ENCODE measurements at regions not wholly inside any gene's neighbourhood (a gene's known extent, or its start where the extent isn't known, plus 50 kb on each side); places are given as distances from the start of the nearest gene placed in this dataset.

DNA sequence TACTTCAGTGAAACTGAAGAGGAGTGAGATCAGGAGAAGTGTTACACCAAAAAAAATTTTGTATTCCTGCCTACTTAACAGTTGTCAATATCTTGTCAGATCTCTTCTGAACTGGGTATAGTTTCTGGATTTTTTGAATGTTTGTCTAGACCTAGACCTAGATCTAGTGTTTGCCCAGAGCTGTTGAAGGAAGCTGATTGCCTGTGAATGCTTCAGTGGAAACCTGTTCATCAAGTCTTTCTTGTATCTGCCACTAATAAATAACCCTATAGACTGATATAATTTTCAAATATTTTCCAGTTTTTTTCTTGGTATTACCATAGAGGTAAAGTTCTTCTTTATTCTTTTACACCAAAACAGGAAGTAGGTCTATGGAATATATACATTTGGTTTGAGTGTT lies 781.5 kb upstream of the FBXO33 start:
- intact Hi-C loops (cut with DNase I) = no loop called here
- no peak for DNase-seq
- Histone ChIP-seq H3K4me1 (no peaks in the 10 kb centered on the region), H3K36me3 (no peaks in the 10 kb centered on the region), H3K9me3 (no peaks in the 10 kb centered on the region), H3K27ac (no peak overlapping the region), H3K27me3 (no peaks in the 10 kb centered on the region), H3K4me3 (replicated peaks in 1 of 3) (no peak overlapping the region)
- TF ChIP-seq POLR2A (IDR thresholded peaks at IDR 0.05) (no peak), CTCF (IDR thresholded peaks at IDR 0.05) (no peak)

- Histone ChIP-seq H3K27me3 (no peaks in the 10 kb centered on the region), H3K4me3 (replicated peaks in 1 of 3) (no peak overlapping the region), H3K9me3 (no peaks in the 10 kb centered on the region), H3K27ac (no peak overlapping the region), H3K36me3 (no peaks in the 10 kb centered on the region), H3K4me1 (no peaks in the 10 kb centered on the region)
- no peak for DNase-seq
- intact Hi-C loops (cut with DNase I) = no loop called here
- 78 to 88% methylated on average over 8 to 10 of the region's 11 CpGs for WGBS, 2 donors
- TF ChIP-seq POLR2A (IDR thresholded peaks at IDR 0.05) (no peak), CTCF (IDR thresholded peaks at IDR 0.05) (no peak)
Measured at GRCh38 chr14:40204441-40205175, 772.4 kb upstream of the FBXO33 start.

- DNase-seq = no peak
- no peaks in the 10 kb centered on the region for H3K4me1 ChIP-seq
- no peaks in the 10 kb centered on the region for H3K9me3 ChIP-seq
- intact Hi-C loops (cut with DNase I) = no loop called here
- WGBS, 2 donors = 92 to 100% methylated on average over 1 of the region's 1 CpG
- H3K27me3 ChIP-seq = no peaks in the 10 kb centered on the region
- H3K36me3 ChIP-seq = no peaks in the 10 kb centered on the region
- no peak overlapping the region for H3K27ac ChIP-seq
- no peak overlapping the region for H3K4me3 ChIP-seq (replicated peaks in 1 of 3)
- TF ChIP-seq CTCF (IDR thresholded peaks at IDR 0.05) = no peak
- no peak for TF ChIP-seq POLR2A (IDR thresholded peaks at IDR 0.05)
Measured at GRCh38 chr14:40199101-40199500, 766.9 kb upstream of the FBXO33 start.

GRCh38 chr14:40197344-40197743 lies 765.1 kb upstream of the FBXO33 start:
- no peak for DNase-seq
- no peaks in the 10 kb centered on the region for H3K9me3 ChIP-seq
- no peaks in the 10 kb centered on the region for H3K27me3 ChIP-seq
- intact Hi-C loops (cut with DNase I) = no loop called here
- H3K36me3 ChIP-seq = no peaks in the 10 kb centered on the region
- H3K4me1 ChIP-seq = no peaks in the 10 kb centered on the region
- H3K4me3 ChIP-seq (replicated peaks in 1 of 3) = no peak overlapping the region
- 84 to 86% methylated on average over 2 of the region's 2 CpGs for WGBS, 2 donors
- H3K27ac ChIP-seq = no peak overlapping the region
- TF ChIP-seq CTCF (IDR thresholded peaks at IDR 0.05) = no peak
- TF ChIP-seq POLR2A (IDR thresholded peaks at IDR 0.05) = no peak

DNA sequence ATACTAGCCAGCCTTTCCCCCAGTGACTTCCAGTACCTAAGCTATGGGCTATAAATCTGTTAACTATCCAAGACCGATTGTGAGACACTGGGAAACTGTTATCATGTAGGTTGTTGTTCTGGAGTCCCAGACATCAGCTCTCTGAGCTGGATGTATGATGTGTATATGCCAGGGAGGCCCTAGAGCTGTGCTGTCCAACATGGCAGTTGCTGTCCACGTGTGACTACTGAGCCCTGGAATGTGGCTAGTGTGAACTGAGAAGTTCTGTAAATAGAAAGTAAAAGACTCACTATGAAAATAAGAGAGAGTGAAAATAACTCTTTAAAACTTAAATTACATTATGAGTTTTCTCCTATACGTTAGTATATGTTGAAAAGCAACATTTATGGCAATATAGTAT lies 755.8 kb upstream of the FBXO33 start:
- Histone ChIP-seq H3K27ac (no peak overlapping the region), H3K4me3 (replicated peaks in 1 of 3) (no peak overlapping the region), H3K4me1 (no peaks in the 10 kb centered on the region), H3K36me3 (no peaks in the 10 kb centered on the region), H3K27me3 (no peaks in the 10 kb centered on the region), H3K9me3 (no peaks in the 10 kb centered on the region)
- intact Hi-C loops (cut with DNase I) = no loop called here
- TF ChIP-seq POLR2A (IDR thresholded peaks at IDR 0.05) (no peak), CTCF (IDR thresholded peaks at IDR 0.05) (no peak)
- DNase-seq = no peak
- 72 to 81% methylated on average over 3 of the region's 3 CpGs for WGBS, 2 donors
